SU-DHL-6 (cell line): ENCODE measurements at regions not wholly inside any gene's neighbourhood (a gene's known extent, or its start where the extent isn't known, plus 50 kb on each side); places are given as distances from the start of the nearest gene placed in this dataset.

Experiments used
- EZH2phosphoT487 ChIP-seq: fragments of 200-600 bp; sonication (generic), shearing (Covaris generic); conservative IDR thresholded peaks from 2 replicates; pipeline ENCODE4 v1.6.1; 2018; ENCODE audit warnings: mild to moderate bottlenecking, antibody characterized with exemption, low read length, moderate library complexity, mixed read lengths
- TF ChIP-seq, protein P1 (sequence below): fragments of 200-600 bp; sonication (generic); IDR thresholded peaks from one replicate; pipeline ENCODE4 v1.5.1; 2017; ENCODE audit warnings: antibody characterized with exemption, mild to moderate bottlenecking, low read length, moderate library complexity; ENCODE audit not compliant: insufficient read depth, poor library complexity, severe bottlenecking

DNA sequence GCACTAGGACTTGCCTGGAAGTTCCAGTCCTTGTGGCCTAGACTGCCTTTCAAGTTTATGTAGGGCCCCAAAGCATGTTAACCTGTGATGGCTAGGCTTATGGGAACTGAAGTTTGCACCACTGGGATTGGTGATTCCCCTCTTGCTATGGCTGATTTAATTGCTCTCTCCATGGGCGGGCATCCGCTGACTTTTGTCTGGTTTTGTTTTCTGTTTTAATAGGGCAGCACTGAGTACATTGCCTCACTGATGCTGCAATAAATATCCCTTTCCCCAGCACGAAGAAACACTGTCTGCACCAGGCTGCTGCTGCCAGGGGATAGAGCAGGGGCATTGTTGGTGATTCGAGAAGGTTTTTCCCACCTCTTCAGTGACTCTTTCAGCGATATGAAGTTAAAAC is 73.3 kb upstream of the PDE4B start:
- TF ChIP-seq, protein P1, sequence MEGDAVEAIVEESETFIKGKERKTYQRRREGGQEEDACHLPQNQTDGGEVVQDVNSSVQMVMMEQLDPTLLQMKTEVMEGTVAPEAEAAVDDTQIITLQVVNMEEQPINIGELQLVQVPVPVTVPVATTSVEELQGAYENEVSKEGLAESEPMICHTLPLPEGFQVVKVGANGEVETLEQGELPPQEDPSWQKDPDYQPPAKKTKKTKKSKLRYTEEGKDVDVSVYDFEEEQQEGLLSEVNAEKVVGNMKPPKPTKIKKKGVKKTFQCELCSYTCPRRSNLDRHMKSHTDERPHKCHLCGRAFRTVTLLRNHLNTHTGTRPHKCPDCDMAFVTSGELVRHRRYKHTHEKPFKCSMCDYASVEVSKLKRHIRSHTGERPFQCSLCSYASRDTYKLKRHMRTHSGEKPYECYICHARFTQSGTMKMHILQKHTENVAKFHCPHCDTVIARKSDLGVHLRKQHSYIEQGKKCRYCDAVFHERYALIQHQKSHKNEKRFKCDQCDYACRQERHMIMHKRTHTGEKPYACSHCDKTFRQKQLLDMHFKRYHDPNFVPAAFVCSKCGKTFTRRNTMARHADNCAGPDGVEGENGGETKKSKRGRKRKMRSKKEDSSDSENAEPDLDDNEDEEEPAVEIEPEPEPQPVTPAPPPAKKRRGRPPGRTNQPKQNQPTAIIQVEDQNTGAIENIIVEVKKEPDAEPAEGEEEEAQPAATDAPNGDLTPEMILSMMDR: no peak
- no peak for TF ChIP-seq EZH2phosphoT487
